Effector CD8-positive, alpha-beta T cell (primary cell): ENCODE measurements at regions not wholly inside any gene's neighbourhood (a gene's known extent, or its start where the extent isn't known, plus 50 kb on each side); places are given as distances from the start of the nearest gene placed in this dataset.
"Not testable (repeated sequence)": the region's sequence is repeated elsewhere in the genome, so short reads cannot be mapped to it uniquely, and the experiment has no call there.

ENCODE experiments used
- DNase-seq: peaks from one replicate; lab custom pipeline; 2025; lab: John Stamatoyannopoulos, UW

DNA sequence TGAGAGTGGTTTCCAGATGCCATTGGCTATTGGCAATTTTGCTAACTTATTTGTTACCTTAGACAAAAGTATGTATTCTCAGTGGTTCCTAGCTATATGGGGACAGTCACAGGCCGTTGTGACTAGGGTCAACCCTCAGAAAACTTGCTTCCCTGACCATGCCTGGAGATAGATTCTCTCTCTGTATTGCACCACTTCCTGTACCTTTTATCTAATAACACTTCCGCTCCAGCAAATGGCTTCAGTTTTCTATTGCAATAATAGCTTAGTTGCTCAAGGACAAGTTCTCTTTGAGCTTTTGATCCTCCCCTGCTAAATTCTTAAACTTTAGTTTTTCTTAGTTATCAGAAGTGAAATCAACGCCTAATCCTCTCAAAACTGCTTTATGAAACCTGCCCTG lies 338.0 kb downstream of the RMST start:
- DNase-seq = no peak

DNA sequence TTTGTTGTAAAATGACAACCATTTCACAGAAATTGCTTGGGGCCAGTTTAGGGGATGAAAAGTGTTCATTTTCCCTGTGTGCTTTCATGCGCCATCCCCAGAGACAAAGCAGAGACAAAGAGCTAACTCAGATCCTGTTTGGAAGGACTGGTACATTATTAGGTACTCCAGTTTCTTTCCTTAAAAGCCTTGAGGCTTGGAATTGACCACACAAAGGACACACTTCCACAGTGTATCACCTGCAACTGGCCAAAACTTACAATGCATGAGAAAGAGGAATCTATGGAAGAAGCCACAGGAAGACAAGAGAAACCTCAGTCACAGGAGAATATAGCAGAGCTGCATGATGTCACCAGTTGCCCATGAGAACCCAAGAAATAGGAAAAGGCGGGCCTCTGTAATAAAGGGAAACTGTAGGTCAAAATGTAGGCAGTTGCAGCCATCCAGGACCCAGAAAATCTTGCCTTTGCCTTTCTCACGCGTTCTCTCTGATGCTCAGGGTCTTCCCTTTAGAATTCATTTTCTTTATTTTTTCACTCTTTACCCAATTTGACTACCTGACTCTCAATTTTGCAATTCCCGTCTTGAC lies 339.0 kb downstream of the RMST start:
- no peak for DNase-seq

DNA sequence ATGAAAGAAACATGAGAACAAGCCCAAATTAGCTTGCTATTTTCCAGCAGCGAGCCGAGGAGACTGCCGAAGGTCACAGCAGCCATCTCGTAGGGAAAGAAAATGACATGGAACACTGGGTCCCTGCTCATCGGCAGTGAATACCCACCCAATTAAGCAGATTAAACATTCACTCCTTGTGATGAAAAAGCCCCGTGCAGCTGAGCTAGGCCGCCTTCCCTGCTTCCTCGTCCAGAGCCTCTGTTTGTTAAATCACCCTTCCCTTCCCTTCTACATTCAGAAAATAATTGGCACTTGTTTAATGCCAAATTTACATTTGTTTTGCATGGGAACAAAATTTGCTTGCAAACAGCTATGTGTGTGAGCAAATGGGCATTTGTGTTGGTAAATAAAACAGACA lies 342.5 kb downstream of the RMST start:
- no peak for DNase-seq

DNA sequence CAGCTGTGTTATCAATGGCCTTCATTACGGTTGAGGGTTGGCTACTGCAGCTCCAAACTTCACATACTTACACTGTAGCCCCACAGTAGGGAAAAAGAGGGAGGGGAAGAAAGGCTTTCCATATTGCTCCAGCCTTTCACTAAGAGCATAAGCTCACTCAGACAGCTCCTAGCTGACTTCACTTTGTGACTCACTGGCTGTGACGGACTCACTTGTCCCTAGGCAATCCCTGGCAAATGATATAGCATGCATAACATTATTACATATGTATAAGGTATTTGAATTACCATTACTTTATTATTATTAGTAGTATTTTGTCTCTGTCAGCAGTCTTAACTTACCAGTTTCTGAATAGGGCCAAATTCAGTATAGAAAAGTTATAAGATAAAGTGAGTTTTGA lies 350.7 kb downstream of the RMST start:
- DNase-seq = no peak

DNA sequence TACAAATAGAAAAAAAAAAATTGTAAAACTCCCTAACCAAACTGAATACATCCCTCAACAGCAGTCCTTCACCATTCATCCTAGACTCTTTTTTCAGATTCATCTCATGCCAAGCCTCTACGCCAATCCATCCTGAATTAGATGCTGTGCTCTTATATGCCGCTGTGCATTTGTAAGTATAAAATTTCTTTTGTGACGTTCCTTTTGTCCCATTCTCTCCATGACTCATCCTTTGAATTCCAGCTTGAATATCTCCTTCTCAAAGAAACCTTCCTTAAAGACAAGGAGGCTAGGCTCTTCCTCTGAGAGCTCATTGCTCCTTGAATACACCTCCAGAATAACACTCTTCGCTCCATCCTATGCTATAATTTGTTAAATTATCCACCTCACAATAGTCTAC lies 359.2 kb downstream of the RMST start:
- no peak for DNase-seq

DNA sequence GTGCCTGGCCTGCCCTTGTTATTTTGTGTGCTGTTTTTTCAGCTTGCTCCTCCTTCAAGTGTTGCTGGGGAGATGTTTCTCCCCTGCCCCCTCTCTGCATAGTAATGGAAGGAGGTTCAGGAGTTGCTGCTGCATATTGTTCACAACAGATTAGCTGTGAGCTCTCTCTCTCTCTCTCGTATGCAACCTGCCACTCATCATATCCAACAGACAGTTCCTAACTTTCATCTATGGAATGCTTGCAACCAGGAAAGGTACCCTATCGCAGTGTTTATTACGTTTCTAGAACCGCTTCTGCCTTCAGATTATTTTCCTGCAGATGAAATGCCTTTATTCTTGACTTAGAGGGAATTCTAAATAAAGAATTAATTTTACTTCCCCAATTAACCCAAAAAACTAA lies 372.9 kb downstream of the RMST start:
- DNase-seq = no peak

DNA sequence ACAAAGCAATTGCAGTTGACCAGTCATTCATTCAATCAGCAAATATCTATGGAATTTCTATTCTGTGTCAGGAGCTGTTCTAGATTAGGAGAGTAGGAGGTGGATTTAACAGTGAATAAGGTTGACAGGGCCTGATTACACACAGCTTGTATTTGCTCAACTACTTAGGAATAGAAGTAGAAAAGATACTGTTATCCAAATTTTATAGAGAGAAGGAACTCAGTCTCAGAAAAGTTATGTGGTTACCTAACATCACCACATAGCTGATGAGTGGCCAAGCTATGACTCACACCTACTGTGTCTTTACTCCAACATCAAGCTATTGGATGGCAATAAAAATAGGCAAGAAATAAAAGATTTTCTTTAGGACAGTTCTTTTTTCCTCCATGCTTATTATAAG lies 374.8 kb downstream of the RMST start:
- DNase-seq = no peak

DNA sequence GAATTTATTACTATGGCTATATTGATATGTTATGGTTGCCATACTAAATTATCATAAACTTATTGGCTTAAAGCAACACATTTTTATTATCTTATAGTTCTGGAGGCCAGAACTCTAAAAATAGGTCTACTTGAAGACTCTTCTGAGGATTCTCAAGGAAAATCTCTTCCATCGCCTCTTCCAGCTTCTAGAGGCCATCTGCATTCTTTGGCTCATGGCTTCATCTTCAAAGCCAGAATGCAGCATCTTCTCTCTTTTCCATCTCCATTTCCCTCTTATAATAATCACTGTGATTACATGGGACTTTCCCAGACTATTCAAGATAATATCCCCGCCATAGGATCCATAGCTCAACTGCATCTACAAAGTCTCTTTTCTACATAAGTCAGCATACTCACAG lies 385.4 kb downstream of the RMST start:
- no peak for DNase-seq

DNA sequence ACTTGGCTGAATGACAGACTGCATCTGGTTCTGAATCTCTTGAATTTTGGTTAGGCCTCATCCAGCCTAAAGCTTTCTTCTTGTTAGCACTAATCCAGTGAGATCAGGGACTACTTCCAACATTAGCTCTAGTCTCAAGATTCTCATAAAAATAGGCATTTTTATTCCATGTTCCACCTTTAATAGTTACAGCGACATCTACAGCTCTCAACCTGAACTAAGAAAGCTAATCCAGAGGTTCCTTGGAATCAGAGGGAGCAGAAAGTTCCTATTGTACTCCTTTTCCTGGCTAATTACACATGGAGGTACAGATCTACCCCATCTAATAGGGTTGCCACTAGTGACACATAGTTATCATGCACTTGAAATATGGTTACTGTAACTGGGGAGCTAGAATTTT lies 391.9 kb downstream of the RMST start:
- DNase-seq = no peak

DNA sequence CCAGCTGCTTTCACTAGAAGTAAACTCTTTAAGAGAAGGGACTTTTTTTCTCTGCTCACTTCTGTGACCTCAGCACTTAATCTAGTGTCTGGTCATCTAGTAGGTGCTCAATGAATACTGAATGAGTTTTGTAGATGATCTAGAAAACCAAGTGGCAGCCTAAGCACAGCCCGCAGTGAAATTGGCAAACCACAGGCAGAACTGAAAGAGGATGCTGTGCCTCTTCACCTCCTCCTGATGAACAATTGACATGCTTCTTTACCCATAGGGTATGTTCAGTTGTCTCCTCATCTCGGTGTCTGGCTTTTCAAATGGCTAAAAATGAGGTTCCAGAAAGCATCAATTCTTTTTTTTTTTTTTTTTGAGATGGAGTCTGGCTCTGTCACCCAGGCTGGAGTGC lies 399.5 kb downstream of the RMST start:
- no peak for DNase-seq

DNA sequence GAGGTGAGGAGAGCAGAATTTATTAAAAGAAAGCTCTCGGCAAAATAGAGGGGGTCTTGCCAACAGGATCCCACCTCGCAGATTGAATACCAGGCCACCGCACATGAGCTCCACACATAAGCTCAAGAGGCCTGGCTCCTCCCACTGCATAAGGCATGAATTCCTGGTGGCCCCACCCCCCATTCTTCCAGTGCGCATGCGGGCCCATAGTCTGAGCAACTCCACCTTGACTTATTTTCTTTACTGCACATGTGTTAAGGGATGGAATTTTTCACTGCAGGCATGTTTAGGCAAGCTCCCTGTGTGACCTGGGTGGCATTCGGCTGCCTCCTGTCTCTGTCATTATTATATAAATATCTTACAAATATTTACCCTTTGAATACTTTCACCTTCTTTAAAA lies 412.5 kb downstream of the RMST start:
- DNase-seq = no peak

DNA sequence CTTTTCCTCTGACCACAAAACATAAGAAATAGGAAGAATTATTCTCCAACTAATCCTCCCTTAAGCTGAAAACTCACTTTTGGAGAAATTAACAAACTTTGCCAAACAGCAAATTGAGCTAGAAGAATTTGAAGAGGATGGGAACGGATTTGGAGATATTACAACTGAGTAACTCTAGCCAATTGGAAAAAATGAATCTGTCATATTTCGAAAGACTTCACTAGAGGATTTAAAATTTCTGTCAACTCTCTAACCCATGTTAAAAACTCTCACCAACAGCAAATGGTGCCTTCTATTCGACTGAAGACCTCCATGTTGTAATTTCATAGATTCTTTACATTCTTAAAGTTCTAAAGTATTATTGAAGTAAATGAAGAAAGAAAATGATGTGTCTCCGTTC lies 414.2 kb downstream of the RMST start:
- DNase-seq = no peak

DNA sequence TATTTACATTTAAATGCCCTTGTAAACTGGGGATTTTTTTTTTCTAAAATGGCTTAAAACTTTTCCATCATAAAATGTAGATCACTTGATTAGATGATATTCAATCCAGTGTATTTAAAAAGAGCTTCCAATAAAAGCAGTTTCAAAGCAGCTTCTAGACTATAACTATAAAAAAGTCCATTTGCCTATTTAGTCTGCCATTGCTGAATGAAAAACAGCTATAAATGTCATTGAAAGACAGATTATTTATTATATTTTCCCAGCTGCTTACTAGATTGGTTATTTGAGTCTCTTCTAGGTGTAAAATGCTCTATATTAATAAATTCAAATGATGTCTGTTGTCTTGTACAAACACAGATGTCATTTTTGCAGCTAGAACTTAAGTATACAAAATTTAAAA lies 414.8 kb downstream of the RMST start:
- no peak for DNase-seq

DNA sequence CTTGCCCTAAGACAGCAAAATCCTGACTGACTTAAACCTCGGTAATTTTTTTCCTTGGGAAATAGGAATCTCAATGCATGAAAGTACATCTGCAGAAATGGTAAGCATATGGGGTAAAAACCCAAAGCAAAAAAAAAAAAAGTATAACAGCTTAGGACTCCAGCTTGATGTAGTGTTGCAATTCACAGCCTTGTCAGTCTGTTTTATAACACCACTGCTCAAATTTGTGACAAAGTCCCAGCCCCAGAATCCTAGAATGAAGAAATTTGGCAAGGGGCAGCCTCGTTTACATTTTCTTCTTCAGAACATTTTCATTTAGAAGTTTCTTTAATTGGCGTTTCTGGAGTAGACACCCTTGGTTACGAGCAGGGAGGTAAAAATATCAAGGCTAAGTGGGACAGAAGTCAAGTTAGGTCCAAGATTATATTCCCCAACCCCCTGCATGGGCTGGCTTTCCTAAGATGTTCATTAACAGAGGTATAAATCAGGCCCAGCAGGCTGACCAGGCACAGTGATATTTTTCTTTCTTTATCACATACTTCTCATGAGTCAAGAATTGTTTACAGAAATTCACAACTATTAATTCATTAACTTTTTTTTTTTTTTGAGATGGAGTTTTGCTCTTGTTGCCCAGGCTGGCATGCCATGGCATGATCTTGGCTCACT lies 424.0 kb downstream of the RMST start:
- no peak for DNase-seq

DNA sequence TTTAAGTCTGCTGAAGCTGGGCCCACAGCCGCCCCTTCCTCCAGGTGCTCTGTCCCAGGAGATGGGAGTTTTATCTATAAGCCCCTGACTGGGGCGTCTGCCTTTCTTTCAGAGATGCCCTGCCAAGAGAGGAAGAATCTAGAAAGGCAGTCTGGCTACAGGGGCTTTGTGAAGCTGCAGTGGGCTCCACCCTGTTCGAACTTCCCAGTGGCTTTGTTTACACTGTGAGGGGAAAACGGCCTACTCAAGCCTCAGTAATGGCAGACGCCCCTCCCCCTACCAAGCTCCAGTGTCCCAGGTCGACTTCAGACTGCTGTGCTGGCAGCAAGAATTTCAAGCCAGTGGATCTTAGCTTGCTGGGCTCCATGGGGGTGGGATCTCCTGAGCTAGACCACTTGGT lies 435.3 kb downstream of the RMST start:
- DNase-seq = not testable (repeated sequence)

DNA sequence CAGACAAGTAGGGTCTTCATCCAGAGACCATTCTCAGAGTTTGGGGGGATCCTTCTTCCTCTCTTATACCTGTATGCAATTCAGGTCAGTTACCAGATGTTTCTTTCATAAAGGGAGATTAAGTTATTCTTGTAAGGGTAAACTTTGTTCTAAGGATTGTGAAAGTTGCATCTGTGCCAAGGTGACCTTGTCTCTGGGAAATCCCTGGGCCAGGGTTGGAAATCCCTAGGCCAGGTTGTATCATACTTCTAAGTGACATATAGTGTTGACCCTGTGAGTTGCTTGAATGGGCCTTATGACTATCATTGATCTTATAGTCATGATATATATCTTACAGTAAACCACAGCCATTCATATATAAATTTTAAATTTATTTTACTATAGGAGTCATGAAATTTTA lies 436.9 kb downstream of the RMST start:
- DNase-seq = no peak

DNA sequence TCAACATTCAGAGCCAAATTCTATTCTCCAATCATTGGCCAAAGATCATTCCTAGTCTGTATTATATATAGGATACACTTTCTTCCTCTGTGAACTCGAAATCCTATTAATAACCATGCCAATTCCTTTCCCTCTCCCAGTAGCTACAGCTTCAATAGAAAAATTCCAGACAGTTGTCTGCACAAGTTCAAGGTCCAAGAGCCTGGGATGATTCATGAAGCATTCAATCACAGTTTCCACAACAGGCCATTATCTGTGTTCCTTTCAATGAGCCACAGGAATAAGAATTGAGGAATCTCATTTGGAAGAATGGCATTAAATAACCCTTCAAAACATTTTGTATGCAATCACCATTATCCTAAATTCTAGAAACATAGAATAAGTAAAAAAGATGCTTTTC lies 437.4 kb downstream of the RMST start:
- DNase-seq = no peak

DNA sequence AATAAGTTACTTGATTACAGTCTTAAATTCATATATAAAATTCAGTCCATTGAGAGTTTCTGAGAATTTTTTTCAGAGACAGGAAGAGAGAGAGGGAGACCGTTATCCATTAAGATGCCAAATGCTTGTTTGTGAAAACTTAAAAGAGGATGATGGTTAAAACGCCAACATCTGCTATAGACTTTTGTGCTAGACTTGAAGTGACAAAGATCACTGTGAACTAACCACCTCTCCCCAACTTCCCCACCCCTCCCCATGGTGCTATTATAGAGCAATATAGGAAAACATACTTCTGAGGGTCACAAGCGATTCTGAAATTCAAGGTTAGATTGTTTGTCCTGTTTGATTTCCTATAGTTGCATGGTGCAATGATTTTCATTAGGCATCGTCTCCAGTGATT lies 440.8 kb downstream of the RMST start:
- no peak for DNase-seq

DNA sequence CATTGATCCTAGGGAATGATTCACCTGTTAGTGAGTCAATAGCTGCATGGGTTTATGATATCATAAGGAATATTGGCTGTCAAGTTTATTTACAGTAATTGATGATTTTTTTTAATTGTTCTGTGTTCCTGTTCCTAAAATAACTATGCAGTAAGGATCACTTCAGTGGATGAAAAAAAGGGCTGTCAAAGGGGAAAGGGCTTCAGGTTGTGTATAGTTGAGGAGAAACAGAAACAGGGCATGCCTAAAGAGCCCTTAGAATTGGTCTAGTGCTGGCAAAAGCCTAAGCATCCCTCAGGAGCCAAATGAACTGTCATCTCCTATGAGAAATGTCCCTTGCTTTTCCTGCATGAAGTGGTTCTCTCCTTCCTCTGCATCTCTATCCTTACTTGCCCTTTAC lies 444.9 kb downstream of the RMST start:
- no peak for DNase-seq

DNA sequence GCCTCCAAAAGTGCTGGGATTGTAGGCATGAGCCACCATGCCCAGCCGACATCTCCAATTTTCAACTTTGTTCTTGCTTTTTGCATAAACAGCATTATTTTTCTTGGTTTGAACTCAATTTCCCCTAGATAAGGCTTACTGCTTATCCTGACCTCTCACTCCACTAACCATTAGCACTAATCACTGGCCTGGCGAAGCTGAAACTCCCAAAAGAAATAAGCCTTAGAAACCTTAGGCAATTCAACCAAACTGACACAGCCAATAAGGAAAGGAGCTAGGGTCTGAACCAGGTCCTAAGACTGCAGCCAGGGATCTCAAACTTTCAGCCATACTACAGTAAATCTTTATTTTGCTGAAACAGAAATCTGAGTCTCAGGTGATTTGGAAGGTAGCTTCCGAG lies 448.0 kb downstream of the RMST start:
- DNase-seq = no peak

DNA sequence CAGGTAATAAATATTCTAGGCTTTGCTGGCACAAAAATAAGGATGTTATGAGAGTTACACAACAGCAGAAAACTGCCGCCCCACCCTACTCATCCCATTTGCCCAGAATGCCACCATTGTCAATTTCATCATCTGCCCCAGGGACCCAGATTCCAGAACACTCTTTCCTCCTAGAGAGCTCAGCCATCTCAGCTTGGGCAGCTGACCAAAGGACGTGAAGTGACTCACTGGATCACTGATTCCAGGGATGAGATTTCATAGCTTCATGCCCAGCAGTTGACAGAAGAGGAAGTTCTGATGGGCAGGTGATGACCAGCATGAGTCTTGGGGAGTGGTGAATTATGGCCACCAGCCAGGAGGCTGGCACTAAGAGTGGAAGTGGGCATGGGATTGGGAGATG lies 450.3 kb downstream of the RMST start:
- DNase-seq = no peak

DNA sequence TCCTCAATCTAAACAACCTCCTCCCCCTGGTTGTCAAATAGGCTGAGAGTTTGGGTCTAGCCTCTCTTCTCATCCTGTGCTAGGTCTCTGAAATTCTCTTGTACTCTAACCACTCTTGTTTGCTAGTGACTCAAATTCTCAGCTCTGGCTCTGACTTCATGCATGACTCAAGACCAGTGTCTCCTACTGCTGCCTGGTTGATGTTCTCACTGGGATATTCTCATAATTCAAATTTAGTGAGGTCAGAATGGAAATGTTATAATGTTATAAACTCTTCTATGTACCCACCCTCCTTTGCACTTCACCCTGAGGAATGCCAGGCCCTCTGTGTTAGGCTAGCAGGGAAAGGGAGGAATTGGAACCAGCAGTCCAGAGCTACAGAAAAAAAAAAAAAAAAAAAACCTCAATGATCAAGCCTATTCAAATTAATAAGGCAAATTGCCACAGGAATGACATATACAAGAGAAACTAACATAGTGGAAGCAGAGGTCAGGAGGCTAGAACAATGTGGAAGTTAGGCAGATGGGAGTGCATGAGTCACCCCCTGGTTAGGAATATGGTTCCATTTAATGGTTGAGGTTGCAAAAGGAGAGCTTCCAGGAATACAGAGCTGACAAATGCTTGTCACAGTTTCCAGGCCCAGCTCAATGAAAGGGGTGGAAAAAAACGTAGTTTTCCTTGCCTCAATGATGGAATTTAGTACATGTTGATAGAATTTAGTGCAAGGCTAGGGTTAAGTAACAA lies 459.5 kb downstream of the RMST start:
- no peak for DNase-seq

DNA sequence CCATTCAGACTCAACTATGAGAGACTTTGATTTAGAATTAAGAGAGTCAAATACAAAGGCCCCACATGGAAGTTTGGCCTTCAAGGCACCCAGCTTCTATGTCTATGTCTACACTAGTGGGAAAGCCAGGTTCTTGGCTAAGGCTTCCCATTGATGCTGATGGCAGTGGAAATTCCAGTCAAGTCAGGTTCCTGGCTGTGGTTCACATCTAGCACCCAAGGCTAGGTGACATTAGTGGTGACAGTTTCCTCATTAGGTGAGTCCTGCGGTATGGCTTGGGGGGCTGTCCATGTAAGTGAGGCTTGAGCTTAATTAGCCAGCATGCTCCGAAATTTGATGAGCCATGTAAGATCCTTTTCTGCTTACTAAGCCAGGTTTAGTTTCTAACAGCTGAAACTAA lies 460.9 kb downstream of the RMST start:
- DNase-seq = no peak

DNA sequence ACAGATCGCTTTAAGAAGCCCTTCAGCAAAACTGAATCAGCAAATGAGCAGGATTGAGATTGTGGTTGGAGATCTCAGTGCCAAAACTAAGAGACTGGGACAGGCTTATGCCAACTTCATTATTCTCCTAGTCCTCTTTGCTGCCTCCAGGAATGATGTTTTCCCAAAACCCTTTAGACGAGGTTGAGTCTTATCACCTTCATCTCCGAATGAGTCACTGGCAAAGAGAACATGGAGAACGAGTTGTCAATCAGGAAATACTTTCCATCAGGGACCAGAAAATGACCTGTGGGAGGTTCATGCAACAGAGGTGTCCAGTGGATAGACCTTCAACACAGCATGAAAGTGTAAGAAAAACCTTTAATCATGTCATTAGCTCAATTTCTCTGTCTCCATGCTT lies 461.5 kb downstream of the RMST start:
- DNase-seq = no peak
